ENCODE measurements at regions not wholly inside any gene's neighbourhood (a gene's known extent, or its start where the extent isn't known, plus 50 kb on each side); places are given as distances from the start of the nearest gene placed in this dataset.

- Histone ChIP-seq H3K27me3 (no peaks in the 10 kb centered on the region), H3K9me2 (replicated peaks; ENCODE audit: insufficient read depth) (no peaks in the 10 kb centered on the region), H2AFZ (no peak overlapping the region), H3K36me3 (replicated peaks; ENCODE audit: insufficient read depth, low read depth) (no peaks in the 10 kb centered on the region), H3K4me1 (ENCODE audit: insufficient read depth) (no peaks in the 10 kb centered on the region), H4K20me1 (ENCODE audit: insufficient read depth, poor library complexity, severe bottlenecking) (no peaks in the 10 kb centered on the region), H3K79me2 (no peaks in the 10 kb centered on the region), H3K4me3 (no peak overlapping the region), H3K9me3 (ENCODE audit: low read depth) (no peaks in the 10 kb centered on the region), H3K27ac (no peak overlapping the region), H3K4me2 (no peak overlapping the region)
- DNase-seq (ENCODE audit: low spot score) = no peak
- WGBS (ENCODE audit: low lambda C conversion rate, missing lambda C conversion rate) = 60% methylated on average over 5 of the region's 5 CpGs
- TF ChIP-seq CTCF (IDR thresholded peaks at IDR 0.05; ENCODE audit: poor library complexity) (no peak), EZH2 (IDR thresholded peaks at IDR 0.05; ENCODE audit: borderline replicate concordance) (no peak), EZH2phosphoT487 (IDR thresholded peaks at IDR 0.05; ENCODE audit: low read depth, severe bottlenecking, unreplicated experiment) (no peak)
These were observed 68.1 kb downstream of the TEKT4 start for GRCh38 chr2:94939349-94939748.

DNA sequence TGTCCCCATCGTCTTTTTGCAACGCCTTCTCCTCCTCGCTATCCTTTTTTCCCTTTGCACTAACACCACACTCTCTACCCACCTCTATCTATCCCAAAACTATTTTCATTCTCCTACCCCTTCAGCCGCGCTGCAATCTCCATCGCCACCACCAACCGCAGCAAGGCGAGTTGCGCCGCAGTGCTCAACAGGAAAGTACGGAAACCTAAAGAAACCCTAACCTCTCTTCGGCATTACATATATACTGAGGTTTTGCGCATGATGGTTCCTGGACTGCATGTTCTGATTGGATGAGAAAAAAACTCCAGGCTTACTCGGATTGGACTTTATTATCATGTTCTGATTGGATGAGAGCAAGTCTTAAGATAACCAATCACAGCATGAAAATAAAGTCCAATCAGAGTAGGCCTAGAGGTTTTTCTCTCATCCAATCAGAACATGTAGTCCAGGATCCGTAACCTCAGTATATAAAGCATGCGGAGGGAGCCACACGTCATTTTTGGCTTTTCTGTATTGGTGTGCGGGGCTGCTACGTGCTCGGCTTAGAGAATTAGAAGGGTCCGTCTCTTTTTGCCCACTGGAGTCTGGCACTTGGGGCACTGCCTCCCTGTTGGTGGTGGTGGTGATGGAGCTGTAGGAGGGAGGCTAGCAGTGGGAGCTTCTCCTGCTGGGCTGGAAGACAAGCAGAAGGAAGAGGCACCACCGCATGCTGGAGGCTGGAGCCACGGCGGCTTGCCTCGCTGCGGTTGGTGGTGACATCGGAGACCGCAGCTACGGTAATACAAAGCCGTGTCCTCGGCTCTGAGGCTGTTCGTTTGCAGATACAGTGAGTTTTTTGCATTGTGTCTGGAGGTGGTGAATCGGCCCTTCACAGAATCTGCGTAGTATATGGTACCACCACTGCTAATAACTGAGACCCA is 76.1 kb downstream of the TEKT4 start:
- Histone ChIP-seq H3K79me2 (no peaks in the 10 kb centered on the region), H3K27ac (no peak overlapping the region), H3K4me2 (no peak overlapping the region), H3K9me3 (ENCODE audit: low read depth) (no peaks in the 10 kb centered on the region), H3K4me3 (no peak overlapping the region), H3K9me2 (replicated peaks; ENCODE audit: insufficient read depth) (no peaks in the 10 kb centered on the region), H3K27me3 (no peaks in the 10 kb centered on the region), H2AFZ (no peak overlapping the region), H3K36me3 (replicated peaks; ENCODE audit: insufficient read depth, low read depth) (no peaks in the 10 kb centered on the region), H4K20me1 (ENCODE audit: insufficient read depth, poor library complexity, severe bottlenecking) (no peaks in the 10 kb centered on the region), H3K4me1 (ENCODE audit: insufficient read depth) (no peaks in the 10 kb centered on the region)
- TF ChIP-seq EZH2 (IDR thresholded peaks at IDR 0.05; ENCODE audit: borderline replicate concordance) = no peak
- no peak for TF ChIP-seq EZH2phosphoT487 (IDR thresholded peaks at IDR 0.05; ENCODE audit: low read depth, severe bottlenecking, unreplicated experiment)
- no peak for TF ChIP-seq CTCF (IDR thresholded peaks at IDR 0.05; ENCODE audit: poor library complexity)
- 87% methylated on average over 34 of the region's 34 CpGs for WGBS (ENCODE audit: low lambda C conversion rate, missing lambda C conversion rate)
- no peak for DNase-seq (ENCODE audit: low spot score)

DNA sequence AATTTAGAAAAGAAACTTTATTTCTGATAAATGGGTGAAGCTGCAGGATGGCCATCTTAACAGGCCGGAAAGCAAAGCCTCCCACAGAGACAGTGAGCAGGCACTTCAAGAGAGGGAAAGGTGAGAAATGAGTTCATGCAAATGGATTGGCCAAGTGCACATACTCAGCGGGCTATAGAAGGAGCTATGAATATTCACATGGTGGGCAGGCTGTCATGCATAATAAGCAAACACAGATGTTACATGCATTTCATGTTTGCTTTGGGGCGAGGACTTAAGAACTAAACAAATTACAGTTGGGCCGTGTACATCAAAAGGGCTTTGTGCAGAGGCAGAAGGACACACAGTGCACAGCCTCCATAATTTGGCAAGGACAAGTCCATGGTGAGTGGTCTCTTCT is 69.8 kb upstream of the MAL start:
- Histone ChIP-seq H3K36me3 (replicated peaks; ENCODE audit: insufficient read depth, low read depth) (no peaks in the 10 kb centered on the region), H3K4me3 (no peak overlapping the region), H3K9me2 (replicated peaks; ENCODE audit: insufficient read depth) (no peaks in the 10 kb centered on the region), H4K20me1 (ENCODE audit: insufficient read depth, poor library complexity, severe bottlenecking) (no peaks in the 10 kb centered on the region), H3K27ac (no peak overlapping the region), H3K79me2 (no peaks in the 10 kb centered on the region), H3K27me3 (no peaks in the 10 kb centered on the region), H3K4me2 (no peak overlapping the region), H2AFZ (no peak overlapping the region), H3K4me1 (ENCODE audit: insufficient read depth) (no peaks in the 10 kb centered on the region), H3K9me3 (ENCODE audit: low read depth) (no peaks in the 10 kb centered on the region)
- no peak for DNase-seq (ENCODE audit: low spot score)
- 69% methylated on average over 4 of the region's 4 CpGs for WGBS (ENCODE audit: low lambda C conversion rate, missing lambda C conversion rate)
- TF ChIP-seq EZH2 (IDR thresholded peaks at IDR 0.05; ENCODE audit: borderline replicate concordance) (no peak), CTCF (IDR thresholded peaks at IDR 0.05; ENCODE audit: poor library complexity) (no peak), EZH2phosphoT487 (IDR thresholded peaks at IDR 0.05; ENCODE audit: low read depth, severe bottlenecking, unreplicated experiment) (no peak)

Data from hepatocyte (in vitro differentiated cells).